K562 (cell line): ENCODE measurements at regions not wholly inside any gene's neighbourhood (a gene's known extent, or its start where the extent isn't known, plus 50 kb on each side); places are given as distances from the start of the nearest gene placed in this dataset.

Source experiments
- CTCF ChIP-seq, 3 experiments: IDR thresholded peaks in 2 of 3; conservative IDR thresholded peaks in 1 of 3; 2 replicates each; pipeline ENCODE4 v1.5.1; 2011 to 2012; ENCODE audit warnings: low read length in 3 of 3, mild to moderate bottlenecking in 3 of 3, control low read depth in 2 of 3, improper control_type of control experiment in 1 of 3, inconsistent platforms in 1 of 3, low read depth in 1 of 3, mixed read lengths in 1 of 3, moderate library complexity in 1 of 3; ENCODE audit not compliant: insufficient read depth in 2 of 3
- EP300 ChIP-seq: IDR thresholded peaks from 2 replicates; pipeline ENCODE4 v1.6.1; 2012; ENCODE audit warnings: low read length, improper control_type of control experiment
- MXI1 ChIP-seq: IDR thresholded peaks from 2 replicates; pipeline ENCODE4 v1.6.1; 2011; ENCODE audit warnings: low read depth, mild to moderate bottlenecking, improper control_type of control experiment, low read length
- RBM14 ChIP-seq: fragments of 200-400 bp; formaldehyde crosslinking; IDR thresholded peaks from 2 replicates; pipeline ENCODE4 v1.6.1; 2018; ENCODE audit warnings: low read depth, mild to moderate bottlenecking, low read length, moderate library complexity, borderline replicate concordance; ENCODE audit not compliant: insufficient read depth
- TBP ChIP-seq: optimal IDR thresholded peaks from 2 replicates; pipeline ENCODE3; 2011; ENCODE audit warnings: low read depth, low read length, improper control_type of control experiment
- TEAD4 ChIP-seq, 2 experiments: sonication (generic) in 1 of 2; formaldehyde crosslinking in 1 of 2; IDR thresholded peaks; 2 replicates each; pipeline versions ENCODE4 v1.6.1 to v1.8.0; 2012 to 2022; ENCODE audit warnings: borderline replicate concordance in 1 of 2, inconsistent platforms in 1 of 2, low read length in 1 of 2, mild to moderate bottlenecking in 1 of 2, missing genetic modification reagents in 1 of 2
- ZNF133 ChIP-seq: fragments of 250-450 bp; sonication (Bioruptor Pico); IDR thresholded peaks from 2 replicates; pipeline ENCODE4 v1.4.0; 2020; ENCODE audit warnings: mild to moderate bottlenecking
- ZNF263 ChIP-seq: sonication (generic); formaldehyde crosslinking; IDR thresholded peaks from 2 replicates; pipeline ENCODE4 v1.8.0; 2022; ENCODE audit warnings: mild to moderate bottlenecking, missing genetic modification reagents, borderline replicate concordance
- TF ChIP-seq, protein P1 (sequence below): fragments of 250-450 bp; sonication (Bioruptor Pico); IDR thresholded peaks from 2 replicates; pipeline ENCODE4 v1.4.0; 2020; ENCODE audit warnings: mild to moderate bottlenecking
- TF ChIP-seq, protein P2 (sequence below): sonication (generic); formaldehyde crosslinking; IDR thresholded peaks from 2 replicates; pipeline ENCODE4 v1.8.0; 2022; ENCODE audit warnings: missing genetic modification reagents, mild to moderate bottlenecking, borderline replicate concordance

DNA sequence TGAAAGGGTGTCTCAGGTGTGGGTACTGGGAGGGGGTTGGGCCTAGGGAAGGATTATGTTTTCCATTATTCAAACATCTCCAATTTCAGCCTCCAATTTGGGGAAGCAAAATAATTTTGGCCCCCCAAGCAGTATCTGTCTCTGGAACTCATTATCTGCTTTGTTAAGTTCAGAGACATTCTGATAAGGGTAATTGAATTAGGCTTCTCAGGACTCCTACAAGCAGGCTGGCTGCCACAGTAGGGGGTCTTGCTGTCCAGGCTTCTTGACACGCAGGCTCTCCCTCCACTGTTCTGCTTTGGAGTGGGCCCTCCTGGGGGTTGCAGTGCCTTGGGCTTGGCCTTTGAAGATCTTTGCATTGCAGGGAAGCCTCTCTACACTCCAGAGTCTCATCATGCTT, 108.1 kb upstream of the SIX2 start:
- TF ChIP-seq EP300 (no peak), RBM14 (no peak), TEAD4 (IDR thresholded peaks at IDR 0.05; ENCODE audit: low read length) (no peak), TEAD4 (CRISPR knock-in tag; IDR thresholded peaks at IDR 0.05; ENCODE audit: borderline replicate concordance) (no peak), CTCF (IDR thresholded peaks at IDR 0.05 in 2 of 3, conservative IDR thresholded peaks at IDR 0.05 in 1 of 3; ENCODE audit: insufficient read depth in 2 of 3, low read depth in 1 of 3, low read length in 3 of 3) (no peak), TBP (no peak), ZNF133 (CRISPR knock-in tag) (no peak), MXI1 (no peak), ZNF263 (CRISPR knock-in tag) (no peak)
- TF ChIP-seq, protein P1, sequence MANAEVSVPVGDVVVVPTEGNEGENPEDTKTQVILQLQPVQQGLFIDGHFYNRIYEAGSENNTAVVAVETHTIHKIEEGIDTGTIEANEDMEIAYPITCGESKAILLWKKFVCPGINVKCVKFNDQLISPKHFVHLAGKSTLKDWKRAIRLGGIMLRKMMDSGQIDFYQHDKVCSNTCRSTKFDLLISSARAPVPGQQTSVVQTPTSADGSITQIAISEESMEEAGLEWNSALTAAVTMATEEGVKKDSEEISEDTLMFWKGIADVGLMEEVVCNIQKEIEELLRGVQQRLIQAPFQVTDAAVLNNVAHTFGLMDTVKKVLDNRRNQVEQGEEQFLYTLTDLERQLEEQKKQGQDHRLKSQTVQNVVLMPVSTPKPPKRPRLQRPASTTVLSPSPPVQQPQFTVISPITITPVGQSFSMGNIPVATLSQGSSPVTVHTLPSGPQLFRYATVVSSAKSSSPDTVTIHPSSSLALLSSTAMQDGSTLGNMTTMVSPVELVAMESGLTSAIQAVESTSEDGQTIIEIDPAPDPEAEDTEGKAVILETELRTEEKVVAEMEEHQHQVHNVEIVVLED (CRISPR knock-in tag): no peak
- TF ChIP-seq, protein P2, sequence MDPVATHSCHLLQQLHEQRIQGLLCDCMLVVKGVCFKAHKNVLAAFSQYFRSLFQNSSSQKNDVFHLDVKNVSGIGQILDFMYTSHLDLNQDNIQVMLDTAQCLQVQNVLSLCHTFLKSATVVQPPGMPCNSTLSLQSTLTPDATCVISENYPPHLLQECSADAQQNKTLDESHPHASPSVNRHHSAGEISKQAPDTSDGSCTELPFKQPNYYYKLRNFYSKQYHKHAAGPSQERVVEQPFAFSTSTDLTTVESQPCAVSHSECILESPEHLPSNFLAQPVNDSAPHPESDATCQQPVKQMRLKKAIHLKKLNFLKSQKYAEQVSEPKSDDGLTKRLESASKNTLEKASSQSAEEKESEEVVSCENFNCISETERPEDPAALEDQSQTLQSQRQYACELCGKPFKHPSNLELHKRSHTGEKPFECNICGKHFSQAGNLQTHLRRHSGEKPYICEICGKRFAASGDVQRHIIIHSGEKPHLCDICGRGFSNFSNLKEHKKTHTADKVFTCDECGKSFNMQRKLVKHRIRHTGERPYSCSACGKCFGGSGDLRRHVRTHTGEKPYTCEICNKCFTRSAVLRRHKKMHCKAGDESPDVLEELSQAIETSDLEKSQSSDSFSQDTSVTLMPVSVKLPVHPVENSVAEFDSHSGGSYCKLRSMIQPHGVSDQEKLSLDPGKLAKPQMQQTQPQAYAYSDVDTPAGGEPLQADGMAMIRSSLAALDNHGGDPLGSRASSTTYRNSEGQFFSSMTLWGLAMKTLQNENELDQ (CRISPR knock-in tag): no peak
